ENCODE measurements at regions not wholly inside any gene's neighbourhood (a gene's known extent, or its start where the extent isn't known, plus 50 kb on each side); places are given as distances from the start of the nearest gene placed in this dataset.
"Not testable (repeated sequence)": the region's sequence is repeated elsewhere in the genome, so short reads cannot be mapped to it uniquely, and the experiment has no call there.

DNA sequence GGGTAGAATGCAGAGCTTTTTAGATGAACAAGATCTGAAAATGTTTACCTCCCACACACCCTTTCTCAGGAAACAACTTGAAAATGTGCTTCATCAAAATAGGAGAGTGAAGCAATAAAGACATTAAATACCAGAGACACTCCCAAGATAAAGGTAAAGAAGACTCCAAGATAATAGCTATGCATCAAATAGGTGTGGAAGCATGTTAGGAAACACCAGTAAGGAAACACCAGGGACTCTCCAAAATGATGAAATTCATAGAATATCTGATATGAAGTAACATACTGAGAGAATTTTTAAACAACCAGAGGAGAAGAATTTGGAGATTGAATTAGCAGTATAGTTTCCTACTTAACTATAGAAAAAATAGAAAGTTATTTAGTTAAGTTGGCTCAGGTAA is 57.0 kb downstream of the OR10A6 start:
- ATAC-seq (peak in 1 of 2 donors; percentile 38), DNase-seq (no peak)
- intact Hi-C loops (cut with DNase I): no loop called here

DNA sequence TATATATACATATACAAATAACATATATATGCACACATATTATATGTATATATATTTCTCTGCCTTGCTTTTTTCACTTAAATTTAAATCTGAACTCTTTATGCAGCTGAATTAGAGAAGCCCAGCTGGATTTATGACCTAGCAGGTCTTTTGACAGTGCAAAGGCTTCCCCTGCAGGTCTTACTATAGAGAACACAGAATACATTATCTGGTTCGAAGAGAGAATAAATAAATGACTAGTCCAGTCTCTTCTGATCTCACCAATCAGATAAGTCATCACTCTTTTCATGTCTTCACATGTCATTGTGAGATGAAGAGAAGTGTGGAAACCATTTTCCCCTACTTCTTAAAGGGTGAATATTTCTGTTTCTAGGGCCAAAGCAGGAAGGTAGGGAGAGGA is 58.2 kb downstream of the OR10A6 start:
- DNase-seq (no peak), ATAC-seq (no peak)
- intact Hi-C loops (cut with DNase I): no loop called here

DNA sequence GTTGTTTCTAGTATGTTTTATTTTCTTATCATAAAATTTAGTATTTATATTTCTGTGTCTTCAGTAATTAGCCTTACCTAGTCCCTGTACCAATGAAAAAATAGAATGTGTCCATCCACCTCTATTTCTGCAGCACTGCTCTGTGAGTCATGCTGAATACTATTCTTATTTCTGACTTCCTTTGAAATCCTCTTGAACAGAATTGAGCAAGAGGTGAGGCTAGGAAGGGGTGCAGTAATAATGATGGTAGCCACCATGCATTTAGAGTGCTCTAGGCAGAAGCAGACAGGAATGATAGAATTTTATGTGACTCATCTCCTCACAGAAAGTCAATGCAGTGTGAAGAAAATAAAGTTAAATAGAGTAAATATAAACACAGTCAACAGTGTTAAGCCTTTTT is 60.0 kb downstream of the OR10A6 start:
- ATAC-seq (no peak), DNase-seq (no peak)
- intact Hi-C loops (cut with DNase I): no loop called here

DNA sequence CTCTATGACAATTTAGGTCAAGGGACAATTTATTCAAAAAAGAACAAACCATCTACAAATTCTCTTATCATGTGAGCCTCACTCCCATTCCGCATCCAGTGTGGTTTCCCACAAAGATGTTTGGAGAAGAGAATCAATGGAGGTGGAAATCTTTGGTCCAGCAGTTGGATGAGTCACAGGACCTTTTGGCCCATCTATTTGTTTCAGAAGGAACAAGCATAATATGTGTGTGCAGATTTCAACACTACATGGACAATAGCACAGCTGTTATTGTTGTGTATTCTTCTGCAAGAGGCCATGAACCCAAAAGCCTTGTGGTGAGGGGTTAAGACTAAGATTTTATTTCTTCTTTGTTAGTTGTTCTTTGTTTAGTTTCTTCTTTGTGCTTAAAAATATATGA is 61.6 kb downstream of the OR10A6 start:
- ATAC-seq: no peak
- no peak for DNase-seq
- intact Hi-C loops (cut with DNase I): no loop called here

DNA sequence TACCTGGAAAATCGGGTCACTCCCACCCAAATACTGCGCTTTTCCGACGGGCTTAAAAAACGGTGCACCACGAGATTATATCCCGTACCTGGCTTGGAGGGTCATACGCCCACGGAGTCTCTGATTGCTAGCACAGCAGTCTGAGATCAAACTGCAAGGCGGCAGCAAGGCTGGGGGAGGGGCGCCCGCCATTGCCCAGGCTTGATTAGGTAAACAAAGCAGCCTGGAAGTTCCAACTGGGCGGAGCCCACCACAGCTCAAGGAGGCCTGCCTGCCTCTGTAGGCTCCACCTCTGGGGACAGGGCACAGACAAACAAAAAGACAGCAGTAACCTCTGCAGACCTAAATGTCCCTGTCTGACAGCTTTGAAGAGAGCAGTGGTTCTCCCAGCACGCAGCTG is 64.5 kb upstream of the OR5P2 start:
- ATAC-seq; intact Hi-C loops (cut with DNase I); DNase-seq: not testable (repeated sequence)

DNA sequence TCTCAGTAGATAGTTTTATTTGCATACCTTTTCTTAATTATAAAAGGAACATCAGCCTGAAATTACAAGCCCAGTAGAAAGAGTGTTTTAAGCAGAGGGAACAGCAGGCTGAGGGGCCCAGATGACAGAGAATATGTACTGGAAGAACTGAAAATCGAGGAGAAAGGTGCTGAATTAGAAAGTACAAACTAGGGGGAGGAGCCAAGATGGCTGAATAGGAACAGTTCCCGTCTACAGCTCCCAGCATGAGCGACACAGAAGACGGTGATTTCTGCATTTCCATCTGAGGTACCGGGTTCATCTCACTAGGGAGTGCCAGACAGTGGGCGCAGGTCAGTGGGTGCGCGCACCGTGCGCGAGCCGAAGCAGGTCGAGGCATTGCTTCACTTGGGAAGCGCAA is 64.1 kb upstream of the OR5P2 start:
- ATAC-seq; DNase-seq; intact Hi-C loops (cut with DNase I): not testable (repeated sequence)

DNA sequence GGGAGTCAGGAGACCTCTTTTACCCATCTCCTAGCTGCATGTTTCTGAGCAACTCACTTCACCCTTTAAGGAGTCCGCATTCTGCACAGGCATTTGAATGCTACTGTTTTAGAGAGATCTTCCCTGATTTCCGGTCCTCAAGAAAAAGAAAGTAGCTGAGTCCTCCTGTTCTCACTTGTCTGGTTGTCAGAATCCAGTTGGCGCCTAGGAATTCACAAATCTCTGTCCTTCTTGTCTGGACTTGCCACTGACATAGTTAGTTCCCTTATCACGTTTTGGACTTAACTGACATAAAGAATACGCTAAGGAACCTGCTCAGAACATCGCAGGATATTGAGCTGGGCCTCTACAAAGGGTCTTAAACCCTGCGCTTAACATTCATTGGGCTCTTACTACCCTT is 61.3 kb upstream of the OR5P2 start:
- intact Hi-C loops (cut with DNase I): no loop called here
- DNase-seq (no peak), ATAC-seq (no peak)

DNA sequence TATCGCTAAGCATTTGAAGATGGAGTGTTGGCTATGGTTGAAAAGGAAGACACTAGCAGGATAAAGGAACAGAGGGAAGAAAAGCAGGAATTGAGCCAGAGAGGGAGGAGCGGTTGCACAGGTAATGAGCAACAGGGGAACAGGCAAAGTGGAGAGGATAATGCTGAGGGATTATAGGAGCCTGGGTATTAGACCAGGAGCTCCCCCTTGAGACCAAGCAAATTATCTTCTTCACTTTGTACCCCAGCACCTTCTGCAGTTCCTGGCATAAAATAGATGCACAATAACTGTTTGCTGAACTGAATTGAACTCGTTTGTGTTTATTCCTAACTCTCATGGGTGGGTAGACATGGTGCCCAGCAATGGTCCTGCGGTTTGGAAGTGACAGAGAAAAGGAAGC is 54.6 kb upstream of the OR5P2 start:
- intact Hi-C loops (cut with DNase I): no loop called here
- ATAC-seq (no peak), DNase-seq (no peak)

DNA sequence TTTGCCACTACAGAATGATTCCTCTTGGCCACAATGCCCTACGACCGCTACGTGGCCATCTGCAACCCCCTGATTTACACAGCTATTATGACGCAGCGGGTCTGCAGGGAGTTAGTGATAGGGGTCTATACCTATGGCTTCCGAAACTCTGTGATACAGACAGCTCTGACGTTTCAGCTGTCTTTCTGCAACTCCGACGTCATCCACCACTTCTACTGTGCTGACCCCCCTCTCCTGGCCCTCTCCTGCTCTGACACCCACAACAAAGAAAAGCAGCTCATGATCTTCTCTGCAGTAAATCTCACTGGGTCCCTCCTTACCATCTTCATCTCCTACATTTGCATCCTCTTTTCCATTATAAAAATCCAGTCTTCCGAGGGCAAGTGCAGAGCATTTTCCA is 52.3 kb upstream of the OR5P2 start:
- ATAC-seq: no peak
- intact Hi-C loops (cut with DNase I): no loop called here
- DNase-seq: no peak
